Left ventricle myocardium inferior (tissue), 1 donor: ENCODE measurements at regions not wholly inside any gene's neighbourhood (a gene's known extent, or its start where the extent isn't known, plus 50 kb on each side); places are given as distances from the start of the nearest gene placed in this dataset.
A peak's percentile ranks its signal among the peaks of the same experiment; 100 is the strongest.

Source experiments
- DNase-seq: peaks from one replicate; pipeline ENCODE4 v3.0.0-alpha.2; 2020
- H3K27ac ChIP-seq: fragments of 200-600 bp; replicated peaks from 2 replicates; pipeline ENCODE4 v1.8.0; 2021
- H3K27me3 ChIP-seq: fragments of 200-600 bp; 2 replicates; pipeline ENCODE4 v1.8.0; 2021; ENCODE audit warnings: low read depth
- H3K36me3 ChIP-seq: fragments of 200-600 bp; 2 replicates; pipeline ENCODE4 v1.8.0; 2021
- H3K4me1 ChIP-seq: fragments of 200-600 bp; 2 replicates; pipeline ENCODE4 v1.8.0; 2021
- H3K4me3 ChIP-seq: fragments of 200-600 bp; 2 replicates; pipeline ENCODE4 v1.8.0; 2021; ENCODE audit warnings: mild to moderate bottlenecking, moderate library complexity
- H3K9me3 ChIP-seq: fragments of 200-600 bp; replicated peaks from 2 replicates; pipeline ENCODE4 v1.8.0; 2021
- CTCF ChIP-seq: fragments of 200-600 bp; IDR thresholded peaks from 2 replicates; pipeline ENCODE4 v1.8.0; 2021; ENCODE audit warnings: antibody characterized with exemption, mild to moderate bottlenecking, borderline replicate concordance
- intact Hi-C: fragments of 100-400 bp; cut with micrococcal nuclease; formaldehyde crosslinking; loops from one replicate; pipeline ENCODE4 v1.11.0; 2022
- donor health status: DM: no; HTN: yes; CAD: no; lungs with severe emphysema.

- Histone ChIP-seq H3K27me3 (no peaks in the 10 kb centered on the region), H3K9me3 (no peaks in the 10 kb centered on the region), H3K4me3 (no peak overlapping the region), H3K36me3 (no peaks in the 10 kb centered on the region), H3K27ac (no peak overlapping the region), H3K4me1 (peaks cover 58% of the 10 kb centered on the region)
- DNase-seq, result no peak
- intact Hi-C loops, result no loop called here
- TF ChIP-seq CTCF, result no peak
Measured at GRCh38 chr10:63703113-63703670, 182.0 kb downstream of the REEP3 start.

- no peak overlapping the region for H3K4me3 ChIP-seq
- TF ChIP-seq CTCF, result no peak
- H3K4me1 ChIP-seq, result peaks cover 57% of the 10 kb centered on the region
- intact Hi-C loops, result no loop called here
- no peak overlapping the region for H3K27ac ChIP-seq
- H3K27me3 ChIP-seq, result no peaks in the 10 kb centered on the region
- no peak for DNase-seq
- no peaks in the 10 kb centered on the region for H3K36me3 ChIP-seq
- H3K9me3 ChIP-seq, result no peaks in the 10 kb centered on the region
Measured at GRCh38 chr10:63703740-63704345, 182.6 kb downstream of the REEP3 start.

GRCh38 chr10:63707254-63707910, 186.2 kb downstream of the REEP3 start:
- peak overlapping the region; percentile 68 for H3K27ac ChIP-seq
- no peaks in the 10 kb centered on the region for H3K9me3 ChIP-seq
- H3K4me3 ChIP-seq, result no peak overlapping the region
- no peak for TF ChIP-seq CTCF
- intact Hi-C loops, result loop anchor here (5.0 kb wide), 1 partner anchor 35 kb away; no protein-coding TSS in a partner anchor
- DNase-seq, result no peak
- H3K36me3 ChIP-seq, result no peaks in the 10 kb centered on the region
- peaks cover 44% of the 10 kb centered on the region for H3K4me1 ChIP-seq
- H3K27me3 ChIP-seq, result no peaks in the 10 kb centered on the region

GRCh38 chr10:63708421-63708820, 187.2 kb downstream of the REEP3 start:
- DNase-seq, result no peak
- Histone ChIP-seq H3K9me3 (no peaks in the 10 kb centered on the region), H3K27ac (peak overlapping the region; percentile 5), H3K27me3 (no peaks in the 10 kb centered on the region), H3K4me3 (no peak overlapping the region), H3K36me3 (no peaks in the 10 kb centered on the region), H3K4me1 (peaks cover 52% of the 10 kb centered on the region)
- intact Hi-C loops, result loop anchor here (5.0 kb wide), 1 partner anchor 36 kb away; no protein-coding TSS in a partner anchor
- no peak for TF ChIP-seq CTCF

- Histone ChIP-seq H3K4me1 (peaks cover 65% of the 10 kb centered on the region), H3K36me3 (no peaks in the 10 kb centered on the region), H3K27me3 (no peaks in the 10 kb centered on the region), H3K9me3 (no peaks in the 10 kb centered on the region), H3K4me3 (no peak overlapping the region), H3K27ac (peak overlapping the region; percentile 91)
- no peak for TF ChIP-seq CTCF
- intact Hi-C loops, result no loop called here
- DNase-seq, result no peak
Measured at GRCh38 chr10:63710703-63711102, 189.5 kb downstream of the REEP3 start.
